SK-N-SH treated with all-trans-retinoic acid at 6 μM for 48 hours (cell line): ENCODE measurements at regions not wholly inside any gene's neighbourhood (a gene's known extent, or its start where the extent isn't known, plus 50 kb on each side); places are given as distances from the start of the nearest gene placed in this dataset.

Experiments
- ZC3H10 ChIP-seq: fragments of 250-450 bp; sonication (Bioruptor Pico); IDR thresholded peaks from 2 replicates; pipeline ENCODE4 v1.5.1; 2021; ENCODE audit warnings: mild to moderate bottlenecking, moderate library complexity
- ZFP30 ChIP-seq: fragments of 450-650 bp; formaldehyde crosslinking; IDR thresholded peaks from 2 replicates; pipeline ENCODE4 v1.5.0; 2022; ENCODE audit warnings: mild to moderate bottlenecking, moderate library complexity

- no peak for TF ChIP-seq ZFP30 (CRISPR knock-in tag)
- no peak for TF ChIP-seq ZC3H10 (CRISPR knock-in tag)
These were observed 265.0 kb downstream of the ADAMTS20 start for GRCh38 chr12:43286986-43287385.
